Progenitor cell of endocrine pancreas (in vitro differentiated cells): ENCODE measurements at regions not wholly inside any gene's neighbourhood (a gene's known extent, or its start where the extent isn't known, plus 50 kb on each side); places are given as distances from the start of the nearest gene placed in this dataset.

Experiments used
- DNase-seq: peaks from one replicate; pipeline ENCODE4 v3.0.0; 2021; ENCODE audit warnings: low spot score; ENCODE audit not compliant: unreplicated experiment
- H3K27ac Mint-ChIP-seq: 2 replicates; pipeline ENCODE4 v1.8.0; 2021; ENCODE audit warnings: mild to moderate bottlenecking, moderate library complexity, mixed read lengths
- H3K27me3 Mint-ChIP-seq: 2 replicates; pipeline ENCODE4 v1.8.0; 2021; ENCODE audit warnings: mixed read lengths
- H3K36me3 Mint-ChIP-seq: 2 replicates; pipeline ENCODE4 v1.8.0; 2022; ENCODE audit warnings: mixed read lengths; ENCODE audit not compliant: insufficient read depth
- H3K4me1 Mint-ChIP-seq: 2 replicates; pipeline ENCODE4 v1.8.0; 2021; ENCODE audit warnings: low read depth, mixed read lengths
- H3K4me3 Mint-ChIP-seq: 2 replicates; pipeline ENCODE4 v1.8.0; 2021; ENCODE audit warnings: low read depth, mild to moderate bottlenecking, moderate library complexity, mixed read lengths
- H3K9me3 Mint-ChIP-seq: 2 replicates; pipeline ENCODE4 v1.8.0; 2021; ENCODE audit warnings: low read depth, mixed read lengths
- CTCF ChIP-seq: fragments of 200-600 bp; sonication (generic); IDR thresholded peaks from one replicate; pipeline ENCODE4 v1.5.0; 2021; ENCODE audit warnings: antibody characterized with exemption, mild to moderate bottlenecking; ENCODE audit not compliant: unreplicated experiment

GRCh38 chr20:58058421-58059259 is 169.8 kb downstream of the ANKRD60 start:
- no peak overlapping the region for H3K27ac Mint-ChIP-seq
- no peak for DNase-seq
- no peak for TF ChIP-seq CTCF
- no peak overlapping the region for H3K4me3 Mint-ChIP-seq
- no peaks in the 10 kb centered on the region for H3K4me1 Mint-ChIP-seq
- H3K9me3 Mint-ChIP-seq: peaks cover 8% of the 10 kb centered on the region
- H3K36me3 Mint-ChIP-seq: no peaks in the 10 kb centered on the region
- peaks cover 18% of the 10 kb centered on the region for H3K27me3 Mint-ChIP-seq

- Mint-ChIP-seq H3K4me3 (no peak overlapping the region), H3K9me3 (peaks cover 2% of the 10 kb centered on the region), H3K4me1 (no peaks in the 10 kb centered on the region), H3K36me3 (no peaks in the 10 kb centered on the region), H3K27ac (no peak overlapping the region), H3K27me3 (peaks cover 18% of the 10 kb centered on the region)
- TF ChIP-seq CTCF: no peak
- no peak for DNase-seq
Observed at GRCh38 chr20:58056921-58057686, 171.3 kb downstream of the ANKRD60 start.

GRCh38 chr20:58056021-58056591 is 172.3 kb downstream of the ANKRD60 start:
- no peak for TF ChIP-seq CTCF
- H3K9me3 Mint-ChIP-seq: no peaks in the 10 kb centered on the region
- H3K36me3 Mint-ChIP-seq: no peaks in the 10 kb centered on the region
- H3K4me3 Mint-ChIP-seq: no peak overlapping the region
- peaks cover 18% of the 10 kb centered on the region for H3K27me3 Mint-ChIP-seq
- no peak overlapping the region for H3K27ac Mint-ChIP-seq
- H3K4me1 Mint-ChIP-seq: no peaks in the 10 kb centered on the region
- no peak for DNase-seq

- H3K9me3 Mint-ChIP-seq: peaks cover 7% of the 10 kb centered on the region
- H3K27ac Mint-ChIP-seq: no peak overlapping the region
- H3K4me3 Mint-ChIP-seq: no peak overlapping the region
- H3K36me3 Mint-ChIP-seq: no peaks in the 10 kb centered on the region
- H3K27me3 Mint-ChIP-seq: peaks cover 18% of the 10 kb centered on the region
- TF ChIP-seq CTCF: no peak
- DNase-seq: no peak
- H3K4me1 Mint-ChIP-seq: no peaks in the 10 kb centered on the region
Observed at GRCh38 chr20:58054780-58055373, 173.6 kb downstream of the ANKRD60 start.
